ENCODE measurements at regions not wholly inside any gene's neighbourhood (a gene's known extent, or its start where the extent isn't known, plus 50 kb on each side); places are given as distances from the start of the nearest gene placed in this dataset.
A peak's percentile ranks its signal among the peaks of the same experiment; 100 is the strongest.

DNA sequence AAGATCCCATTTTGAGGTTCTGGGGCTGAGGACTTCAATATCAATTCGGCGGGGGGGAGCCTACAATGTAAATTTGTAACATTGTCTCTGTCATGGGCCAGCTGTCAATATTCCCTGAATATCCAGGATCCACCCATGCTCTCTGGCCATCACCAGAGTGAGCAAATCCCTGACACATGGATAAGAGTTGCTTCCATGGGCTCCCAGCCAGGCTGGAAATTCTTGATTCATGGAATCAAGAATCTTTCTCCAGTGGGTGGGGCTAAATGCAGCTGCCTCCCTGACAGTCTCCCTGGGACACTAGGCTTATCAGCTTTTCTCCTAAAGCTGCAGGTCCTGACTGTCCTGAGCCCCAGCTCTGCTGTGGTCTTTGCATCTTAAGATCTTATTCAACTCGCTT lies 86.9 kb upstream of the IGLL5 start:
- DNase-seq (ENCODE audit: low read depth, low spot score) = no peak

DNA sequence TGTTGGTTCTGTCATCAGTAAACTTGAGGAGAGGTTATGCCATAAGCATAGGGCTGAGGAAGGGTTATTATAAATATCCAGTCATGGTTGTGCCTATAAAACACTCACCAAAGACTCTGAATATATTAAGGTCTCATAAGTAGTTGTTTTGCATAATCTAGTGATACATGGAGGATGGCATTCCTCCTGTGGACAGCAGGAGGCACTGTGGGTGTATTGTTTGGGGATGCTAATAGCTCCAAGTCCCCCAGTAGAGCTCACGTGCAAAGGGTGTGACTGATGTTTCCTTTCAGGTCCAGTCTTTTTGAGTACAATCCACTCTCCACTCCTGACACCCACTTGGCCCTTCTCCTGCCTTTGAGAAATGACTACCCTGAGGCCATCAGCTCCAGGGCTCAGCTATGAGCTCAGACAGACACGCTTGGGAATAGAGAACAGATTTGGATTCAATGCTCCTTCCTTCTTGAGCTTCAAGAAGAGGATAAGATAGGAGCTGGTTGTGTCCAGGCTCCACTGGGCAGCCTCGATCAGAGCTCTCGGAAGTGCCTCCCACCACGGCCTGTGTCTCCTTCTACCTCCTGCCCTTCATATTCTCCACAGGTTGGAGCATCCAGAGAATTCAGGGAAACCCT lies 85.2 kb upstream of the IGLL5 start:
- DNase-seq (ENCODE audit: low read depth, low spot score) = no peak

DNA sequence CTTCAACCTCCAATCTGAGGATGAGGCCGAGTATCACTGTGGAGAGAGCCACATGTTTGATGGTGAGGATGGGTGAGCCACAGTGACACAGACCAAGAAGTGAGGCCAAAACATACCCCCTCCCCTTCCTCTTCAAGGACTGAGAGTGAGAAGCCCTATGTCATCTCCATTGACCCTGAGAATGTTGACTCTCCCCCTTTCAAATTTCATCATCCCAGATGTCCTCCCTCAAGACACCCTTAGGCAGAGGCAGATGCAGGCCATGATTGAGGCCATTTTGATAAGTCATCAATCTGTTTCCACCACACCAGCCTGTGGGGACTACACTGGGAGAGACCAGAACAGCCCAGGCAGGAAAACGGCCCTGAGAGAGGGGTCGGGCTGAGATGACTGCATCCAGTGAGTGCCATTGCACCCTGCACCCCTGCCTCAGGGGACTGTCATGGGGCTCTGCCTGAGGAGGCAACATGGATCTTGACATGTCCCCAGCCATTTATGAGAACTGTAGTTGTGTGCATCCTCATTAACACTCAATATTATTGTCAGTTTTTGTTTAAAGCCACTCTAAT lies 84.2 kb upstream of the IGLL5 start:
- no peak for DNase-seq (ENCODE audit: low read depth, low spot score)

GRCh38 chr22:22810018-22810427 lies 77.6 kb upstream of the IGLL5 start:
- DNase-seq (ENCODE audit: low read depth, low spot score) = peak; percentile 51

DNA sequence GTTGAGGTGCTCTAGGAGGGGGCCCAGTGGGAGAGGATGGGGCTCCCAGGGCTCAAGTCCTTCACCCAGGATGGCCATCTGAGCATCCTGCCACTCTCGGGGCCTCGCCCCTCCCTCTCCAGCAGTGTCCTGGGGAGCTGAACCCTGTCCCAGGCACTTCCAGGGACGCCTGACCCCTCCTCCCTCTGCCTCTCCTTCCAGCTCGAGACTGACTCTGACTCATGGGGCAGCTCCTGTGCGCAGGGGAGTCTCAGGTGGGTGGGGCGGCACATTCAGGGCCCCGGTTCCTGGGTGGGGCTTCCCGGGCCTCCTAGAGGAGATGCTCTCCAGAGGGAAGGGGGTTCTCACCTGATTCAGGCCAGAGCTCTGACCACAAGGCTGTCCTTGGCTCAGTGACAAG lies 77.1 kb upstream of the IGLL5 start:
- no peak for DNase-seq (ENCODE audit: low read depth, low spot score)

- no peak for DNase-seq (ENCODE audit: low read depth, low spot score)
Measured at GRCh38 chr22:22811016-22812009, 76.3 kb upstream of the IGLL5 start.

- no peak for DNase-seq (ENCODE audit: low read depth, low spot score)
Measured at GRCh38 chr22:22812031-22812905, 75.3 kb upstream of the IGLL5 start.

DNA sequence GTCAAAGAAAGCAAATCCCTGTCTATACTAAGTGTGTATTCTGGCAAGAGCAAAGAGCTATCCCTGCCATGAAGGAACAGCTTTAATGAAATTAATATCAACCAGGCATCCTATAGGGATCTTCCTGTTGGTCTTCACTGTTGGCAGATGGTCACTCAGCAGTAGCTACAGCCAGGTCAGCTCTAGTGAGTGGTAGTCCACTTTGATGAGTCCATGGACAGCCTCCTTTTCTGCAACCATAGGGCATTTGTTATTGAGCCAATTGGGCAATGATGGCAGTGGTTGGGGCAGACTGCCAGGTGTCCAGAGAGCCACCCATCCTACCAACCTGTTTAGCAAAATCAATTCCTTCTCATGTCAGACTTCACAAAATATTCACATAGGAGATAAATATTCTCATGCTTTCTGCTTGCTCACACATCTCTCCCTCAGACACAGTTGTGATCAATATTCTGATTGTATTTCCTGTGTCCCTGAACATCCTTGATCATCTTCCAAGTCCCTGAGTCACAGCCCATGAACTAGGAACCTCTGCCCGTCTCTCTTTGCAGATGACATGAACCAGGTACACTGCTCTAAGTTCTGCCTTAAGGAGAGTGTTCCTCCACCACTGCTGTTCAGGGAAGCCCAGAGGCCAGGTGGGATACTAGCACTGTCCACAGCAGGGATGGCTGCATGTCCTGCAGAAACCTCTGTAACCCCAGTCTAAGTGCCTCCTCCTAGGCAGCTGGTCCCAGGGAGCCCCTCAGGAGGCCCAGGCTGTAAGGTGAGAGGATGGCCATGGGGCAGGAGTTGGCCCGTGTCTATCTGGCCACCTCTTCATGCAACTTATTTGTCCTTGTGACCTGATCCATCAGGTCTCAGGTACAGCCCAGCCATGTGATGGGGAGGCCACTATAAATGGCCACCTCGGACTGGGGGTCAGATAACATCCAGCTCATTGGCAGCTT lies 74.2 kb upstream of the IGLL5 start:
- no peak for DNase-seq (ENCODE audit: low read depth, low spot score)

DNA sequence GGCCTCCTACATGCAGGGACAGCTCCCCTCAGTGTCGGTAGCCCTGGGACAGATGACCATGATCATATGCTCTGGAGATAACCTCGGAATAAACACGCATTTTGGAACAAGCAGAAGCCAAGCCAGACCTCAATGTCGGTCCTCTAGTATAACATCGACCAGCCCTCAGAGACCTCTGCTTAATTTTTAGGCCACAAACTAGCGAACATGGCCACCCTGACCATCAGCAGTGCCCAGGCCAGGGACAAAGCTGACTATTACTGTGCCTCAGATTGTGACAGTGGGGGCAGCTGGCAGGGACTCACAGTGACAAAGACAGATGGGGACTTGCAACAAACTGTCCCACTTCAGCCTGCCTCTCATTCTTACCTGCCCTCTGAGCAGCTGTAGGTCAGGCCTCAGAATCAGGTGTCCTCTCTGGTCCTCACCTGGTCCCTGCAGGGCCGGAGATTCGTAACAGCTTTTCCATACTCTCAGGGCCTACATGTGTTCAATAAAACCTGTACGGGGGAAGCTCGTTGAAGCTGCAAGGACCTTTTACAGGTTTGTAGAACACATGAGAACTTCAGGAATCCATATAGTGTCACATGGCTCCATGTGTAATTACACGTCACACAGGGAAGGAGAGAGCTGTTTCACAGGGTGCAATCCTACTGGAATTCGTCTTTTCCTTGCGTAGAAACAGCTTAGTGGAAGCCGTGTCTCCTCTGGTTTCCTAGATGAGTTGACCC lies 72.8 kb upstream of the IGLL5 start:
- no peak for DNase-seq (ENCODE audit: low read depth, low spot score)

GRCh38 chr22:22815397-22816170 lies 72.0 kb upstream of the IGLL5 start:
- no peak for DNase-seq (ENCODE audit: low read depth, low spot score)

- no peak for DNase-seq (ENCODE audit: low read depth, low spot score)
Measured at GRCh38 chr22:22816171-22816514, 71.5 kb upstream of the IGLL5 start.

DNA sequence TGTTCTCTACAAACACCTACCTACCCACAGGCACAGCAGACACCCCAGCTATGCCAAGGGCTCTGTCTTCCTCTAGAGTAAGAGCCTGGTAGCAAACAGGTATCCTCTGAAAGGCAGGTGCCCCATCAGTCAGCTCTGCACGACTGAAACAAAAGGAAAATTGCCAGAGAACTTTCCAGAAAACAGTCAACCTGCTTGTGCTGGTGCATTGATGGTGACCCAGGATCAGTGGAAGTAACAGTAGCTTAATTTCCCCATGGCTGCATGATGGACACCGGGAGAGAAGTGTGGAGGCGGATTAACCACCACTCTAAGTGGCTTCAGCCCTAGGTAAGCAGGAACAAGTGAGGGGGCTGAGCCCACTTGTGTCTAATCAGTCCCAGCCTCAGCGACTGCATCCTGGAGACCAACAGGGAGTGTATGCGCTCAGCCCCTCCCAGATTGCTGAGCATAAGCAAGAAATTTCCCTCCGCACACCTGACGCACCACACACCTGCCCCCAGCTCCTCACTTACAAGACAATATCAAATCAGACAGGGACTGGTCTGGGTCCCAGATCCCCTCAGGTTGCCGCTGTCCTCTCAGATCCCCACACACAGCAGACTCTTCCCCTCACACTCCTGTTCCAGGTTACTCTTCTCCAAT lies 70.7 kb upstream of the IGLL5 start:
- DNase-seq (ENCODE audit: low read depth, low spot score) = no peak

DNA sequence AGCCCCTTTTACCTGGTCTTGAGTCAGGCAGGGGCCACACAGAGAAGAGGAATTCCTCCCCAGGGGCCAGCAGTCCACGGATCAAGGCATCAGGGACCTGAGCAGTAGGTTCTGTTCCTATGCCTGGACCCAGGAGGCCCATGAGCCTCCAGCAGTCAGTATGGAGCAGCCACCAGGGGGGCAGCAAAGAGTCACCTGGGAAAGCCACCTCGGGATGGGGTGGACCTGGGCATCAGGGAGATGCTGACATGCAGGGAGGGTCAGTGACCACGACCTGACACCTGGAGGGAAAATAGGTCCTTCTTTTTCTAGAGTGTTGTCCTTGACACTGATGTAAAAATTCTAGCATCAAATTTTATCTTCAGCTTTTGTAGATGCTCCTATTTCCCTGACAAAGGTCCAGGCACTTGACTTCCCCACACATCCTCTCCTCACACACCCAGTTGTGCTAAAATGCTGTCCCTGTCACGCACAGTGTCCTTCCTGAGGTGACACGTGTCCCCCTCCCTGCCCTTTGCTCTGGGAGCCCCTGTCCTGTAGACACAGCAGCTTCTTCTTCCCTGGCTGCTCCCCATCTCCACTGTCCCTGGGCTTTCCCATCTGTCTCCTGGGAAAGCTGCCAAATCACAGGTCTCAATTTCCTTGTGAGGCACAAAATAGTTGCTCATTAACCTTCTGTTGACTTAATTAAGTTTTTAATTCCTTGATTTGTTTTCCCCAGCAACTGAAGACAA lies 70.0 kb upstream of the IGLL5 start:
- no peak for DNase-seq (ENCODE audit: low read depth, low spot score)

DNA sequence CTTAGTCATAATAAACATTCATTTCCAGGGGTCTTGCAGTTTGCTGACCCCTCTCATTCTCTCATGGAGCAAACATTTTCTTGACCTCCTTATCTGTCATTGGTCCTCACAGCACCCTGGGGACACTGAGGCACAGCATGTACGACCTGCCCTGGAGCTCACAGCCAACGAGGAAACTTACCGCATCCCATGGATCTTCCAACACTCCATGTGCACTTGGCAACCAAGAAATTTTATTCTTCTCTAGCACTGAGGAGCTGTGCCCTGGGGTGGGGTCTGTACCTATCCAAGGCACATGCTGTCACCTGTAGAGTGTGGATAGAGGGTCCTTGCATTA lies 69.4 kb upstream of the IGLL5 start:
- DNase-seq (ENCODE audit: low read depth, low spot score) = no peak

GRCh38 chr22:22818861-22819855 lies 68.5 kb upstream of the IGLL5 start:
- no peak for DNase-seq (ENCODE audit: low read depth, low spot score)

GRCh38 chr22:22820076-22820475 lies 67.5 kb upstream of the IGLL5 start:
- no peak for DNase-seq (ENCODE audit: low read depth, low spot score)

DNA sequence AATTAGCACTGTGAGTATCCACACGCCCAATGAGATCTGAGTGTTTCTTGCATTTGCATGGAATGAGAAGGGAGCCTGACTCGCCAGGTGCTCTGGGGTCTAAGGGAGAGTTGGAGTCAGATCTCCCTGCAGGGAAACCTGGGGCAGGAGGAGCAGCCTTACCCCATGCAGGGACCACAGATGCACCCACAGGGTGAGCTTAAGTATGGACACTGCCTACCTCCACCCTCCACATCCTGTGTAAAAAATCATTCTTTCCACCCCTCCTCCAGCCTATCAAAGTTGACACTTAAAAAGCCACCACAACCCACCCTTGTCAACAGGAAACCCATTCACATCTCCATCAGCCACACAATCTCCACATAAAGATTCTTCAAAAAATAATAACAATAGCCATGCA lies 67.0 kb upstream of the IGLL5 start:
- DNase-seq (ENCODE audit: low read depth, low spot score) = no peak
